ENCODE measurements at regions not wholly inside any gene's neighbourhood (a gene's known extent, or its start where the extent isn't known, plus 50 kb on each side); places are given as distances from the start of the nearest gene placed in this dataset.

DNA sequence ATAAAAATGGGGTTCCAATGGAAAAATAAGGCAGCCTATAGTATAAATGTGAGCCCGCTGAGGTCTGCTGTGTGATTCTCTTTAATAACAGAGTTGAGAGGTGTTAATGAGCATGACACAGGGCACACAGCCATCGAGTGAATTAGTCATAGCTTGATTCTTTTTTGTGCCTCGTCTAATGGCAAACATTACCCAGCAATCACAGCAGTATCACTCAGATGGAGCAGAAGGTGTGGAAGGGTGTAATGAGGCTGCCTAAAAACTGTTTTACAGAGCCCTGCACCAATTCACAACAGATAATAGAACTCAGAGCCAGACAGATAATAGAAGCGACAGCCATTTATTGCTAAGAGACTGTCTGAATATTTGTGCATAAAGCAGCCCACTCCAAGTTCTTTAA is 178.6 kb upstream of the TPRG1 start:
- TF ChIP-seq CTCF (IDR thresholded peaks at IDR 0.05) (no peak), POLR2A (IDR thresholded peaks at IDR 0.05) (no peak), POLR2AphosphoS5 (IDR thresholded peaks at IDR 0.05) (no peak)

Data from breast epithelium (tissue), 3 donors.